Ectodermal cell (in vitro differentiated cells): ENCODE measurements at regions not wholly inside any gene's neighbourhood (a gene's known extent, or its start where the extent isn't known, plus 50 kb on each side); places are given as distances from the start of the nearest gene placed in this dataset.

Source experiments
- H3K27ac ChIP-seq: 2 replicates; pipeline ENCODE4 v1.7.0; 2013; ENCODE audit warnings: mild to moderate bottlenecking, low read depth, low read length; ENCODE audit not compliant: insufficient read depth, poor library complexity, severe bottlenecking
- H3K27me3 ChIP-seq: 2 replicates; pipeline ENCODE4 v1.7.0; 2013; ENCODE audit warnings: mild to moderate bottlenecking, low read length; ENCODE audit not compliant: insufficient read depth, control insufficient read depth, poor library complexity, severe bottlenecking
- H3K36me3 ChIP-seq: one replicate; pipeline ENCODE4 v1.7.0; 2013; ENCODE audit warnings: low read length; ENCODE audit not compliant: control insufficient read depth, insufficient read depth
- H3K4me1 ChIP-seq: one replicate; pipeline ENCODE4 v1.7.0; 2013; ENCODE audit warnings: low read length; ENCODE audit not compliant: control insufficient read depth, insufficient read depth
- H3K4me3 ChIP-seq: 2 replicates; pipeline ENCODE4 v1.7.0; 2013; ENCODE audit warnings: low read depth, low read length, control low read depth; ENCODE audit not compliant: insufficient read depth
- H3K9me3 ChIP-seq: 2 replicates; pipeline ENCODE4 v1.7.0; 2013; ENCODE audit warnings: mild to moderate bottlenecking, low read length, moderate library complexity; ENCODE audit not compliant: control insufficient read depth
- whole genome bisulfite sequencing, 2 experiments: methylation state at CpG; one replicate each; pipeline ENCODE4 v1.1.7; 2013; ENCODE audit warnings: missing lambda C conversion rate in 2 of 2; 5-methylcytosine and 5-hydroxymethylcytosine counted together

GRCh38 chr13:32960626-32961025 is 55.6 kb upstream of the KL start:
- Histone ChIP-seq H3K9me3 (no peaks in the 10 kb centered on the region), H3K36me3 (no peaks in the 10 kb centered on the region), H3K4me1 (no peaks in the 10 kb centered on the region), H3K27ac (no peak overlapping the region), H3K4me3 (no peak overlapping the region), H3K27me3 (peaks cover 74% of the 10 kb centered on the region)
- 93 to 94% methylated on average over 4 of the region's 4 CpGs for WGBS, 2 experiments

GRCh38 chr13:32961724-32962123 is 54.5 kb upstream of the KL start:
- WGBS, 2 experiments: 88 to 90% methylated on average over 1 of the region's 1 CpG
- no peaks in the 10 kb centered on the region for H3K9me3 ChIP-seq

GRCh38 chr13:32962342-32962741 is 53.9 kb upstream of the KL start:
- Histone ChIP-seq H3K36me3 (no peaks in the 10 kb centered on the region), H3K27me3 (peaks cover 57% of the 10 kb centered on the region), H3K4me1 (no peaks in the 10 kb centered on the region), H3K9me3 (no peaks in the 10 kb centered on the region), H3K4me3 (no peak overlapping the region), H3K27ac (no peak overlapping the region)
- WGBS, 2 experiments: 92 to 93% methylated on average over 2 of the region's 2 CpGs

More at GRCh38 chr13:32961724-32962123, 54.5 kb upstream of the KL start:
- Histone ChIP-seq H3K27me3 (peaks cover 63% of the 10 kb centered on the region), H3K4me3 (no peak overlapping the region), H3K4me1 (no peaks in the 10 kb centered on the region), H3K27ac (no peak overlapping the region), H3K36me3 (no peaks in the 10 kb centered on the region)

GRCh38 chr13:32964987-32965386 is 51.2 kb upstream of the KL start:
- H3K27ac ChIP-seq: no peak overlapping the region
- peaks cover 35% of the 10 kb centered on the region for H3K27me3 ChIP-seq
- H3K4me3 ChIP-seq: no peak overlapping the region
- no peaks in the 10 kb centered on the region for H3K36me3 ChIP-seq
- 86 to 89% methylated on average over 2 of the region's 2 CpGs for WGBS, 2 experiments
- no peaks in the 10 kb centered on the region for H3K9me3 ChIP-seq
- H3K4me1 ChIP-seq: no peaks in the 10 kb centered on the region
